GM12878 (cell line): ENCODE measurements at regions not wholly inside any gene's neighbourhood (a gene's known extent, or its start where the extent isn't known, plus 50 kb on each side); places are given as distances from the start of the nearest gene placed in this dataset.

Experiments
- ATAC-seq: fragments of 200-7000 bp; cut with Tn5 transposase; 3 replicates; pipeline ENCODE4 v1.9.1; 2020; ENCODE audit warnings: mild to moderate bottlenecking, moderate library complexity
- BruUV-seq: library from RNA; stranded (reverse); fragments of 400-500 nt; replicated peaks from 2 replicates; lab custom pipeline; 2021; lab: Mats Ljungman, UMichigan
- CTCF ChIA-PET: fragments of 300-600 bp; sonication (Branson Sonifier 250); formaldehyde crosslinking; extraction: SDS; loops from one replicate; lab custom pipeline; 2021; ENCODE audit warnings: inconsistent platforms; lab: Yijun Ruan, JAX
- POLR2A ChIA-PET: fragments of 350-600 bp; formaldehyde crosslinking; extraction: SDS; loops from one replicate; lab custom pipeline; 2021; ENCODE audit warnings: inconsistent platforms; lab: Charles Lee
- RAD21 ChIA-PET: fragments of 300-600 bp; sonication (Branson Sonifier 250); formaldehyde crosslinking; loops from one replicate; lab custom pipeline; 2023; ENCODE audit warnings: antibody characterized with exemption; ENCODE audit not compliant: unreplicated experiment; lab: Charles Lee
- SMC1A ChIA-PET: fragments of 300-600 bp; sonication (Branson Sonifier 250); formaldehyde crosslinking; loops from one replicate; lab custom pipeline; 2023; ENCODE audit not compliant: unreplicated experiment, uncharacterized antibody; lab: Charles Lee
- DNase-seq: peaks from one replicate; pipeline ENCODE4 v3.0.0-alpha.2; 2011; ENCODE audit warnings: low read depth, low spot score
- FAIRE-seq: peaks from 3 replicates; lab custom pipeline; 2011; peaks lifted over from hg19 to GRCh38; lab: Jason Lieb, UNC
- H2AFZ ChIP-seq: 2 replicates; pipeline ENCODE4 v1.6.0; 2011; ENCODE audit warnings: low read depth, low read length, control low read depth; ENCODE audit not compliant: control insufficient read depth
- H3K27ac ChIP-seq: 2 replicates; pipeline ENCODE4 v1.5.1; 2011; ENCODE audit warnings: control low read depth; ENCODE audit not compliant: control insufficient read depth, insufficient read depth
- H3K27me3 ChIP-seq, 2 experiments: replicated peaks in 1 of 2; 2 replicates each; pipeline versions ENCODE4 v1.6.0 to v1.6.1; 2011; ENCODE audit warnings: low read length in 1 of 2; ENCODE audit not compliant: control insufficient read depth in 2 of 2, insufficient read depth in 2 of 2
- H3K36me3 ChIP-seq, 2 experiments: 2 replicates each; pipeline ENCODE4 v1.5.1; 2011; ENCODE audit warnings: low read length in 1 of 2; ENCODE audit not compliant: control insufficient read depth in 2 of 2, insufficient read depth in 2 of 2
- H3K4me1 ChIP-seq: 2 replicates; pipeline ENCODE4 v1.6.1; 2011; ENCODE audit warnings: mild to moderate bottlenecking, low read length, moderate library complexity, mixed read lengths; ENCODE audit not compliant: control insufficient read depth, insufficient read depth
- H3K4me2 ChIP-seq: 2 replicates; pipeline ENCODE4 v1.6.0; 2011; ENCODE audit warnings: control low read depth; ENCODE audit not compliant: control insufficient read depth, insufficient read depth
- H3K4me3 ChIP-seq: fragments of 200-600 bp; sonication (generic); 2 replicates; pipeline ENCODE4 v1.5.1; 2016
- H3K79me2 ChIP-seq: 2 replicates; pipeline ENCODE4 v1.6.0; 2011; ENCODE audit warnings: low read length; ENCODE audit not compliant: control insufficient read depth, insufficient read depth
- H3K9ac ChIP-seq: 2 replicates; pipeline ENCODE4 v1.8.0; 2011; ENCODE audit warnings: low read length, control low read depth, mixed read lengths; ENCODE audit not compliant: control insufficient read depth, insufficient read depth
- H3K9me3 ChIP-seq: replicated peaks from 3 replicates; pipeline ENCODE4 v1.5.1; 2011; ENCODE audit warnings: mild to moderate bottlenecking, low read length; ENCODE audit not compliant: control insufficient read depth, insufficient read depth
- H4K20me1 ChIP-seq: 2 replicates; pipeline ENCODE4 v1.6.0; 2011; ENCODE audit not compliant: control insufficient read depth, insufficient read depth
- BACH1 ChIP-seq: fragments of 450-650 bp; IDR thresholded peaks from 2 replicates; pipeline ENCODE4 v1.6.1; 2017; ENCODE audit warnings: mild to moderate bottlenecking, borderline replicate concordance
- HCFC1 ChIP-seq: fragments of 150-350 bp; IDR thresholded peaks from 2 replicates; pipeline ENCODE4 v1.6.1; 2014; ENCODE audit warnings: low read length
- JUNB ChIP-seq: IDR thresholded peaks from 2 replicates; pipeline ENCODE4 v1.6.1; 2016; ENCODE audit warnings: antibody characterized with exemption, mild to moderate bottlenecking
- RAD21 ChIP-seq: IDR thresholded peaks from 2 replicates; pipeline ENCODE4 v1.6.1; 2011; ENCODE audit warnings: mild to moderate bottlenecking, low read depth, low read length, moderate library complexity; ENCODE audit not compliant: insufficient read depth
- RAD51 ChIP-seq: fragments of 450-650 bp; IDR thresholded peaks from 2 replicates; pipeline ENCODE4 v1.6.1; 2016; ENCODE audit warnings: moderate library complexity, mild to moderate bottlenecking, inconsistent platforms
- RBBP5 ChIP-seq: fragments of 200-600 bp; sonication (generic); conservative IDR thresholded peaks from 2 replicates; pipeline ENCODE4 v1.6.1; 2016
- SIX5 ChIP-seq: IDR thresholded peaks from 2 replicates; pipeline ENCODE4 v1.6.1; 2011; ENCODE audit warnings: mild to moderate bottlenecking, low read depth, low read length, moderate library complexity; ENCODE audit not compliant: severe bottlenecking
- ZNF24 ChIP-seq: fragments of 450-650 bp; IDR thresholded peaks from 2 replicates; pipeline ENCODE4 v1.6.1; 2017; ENCODE audit warnings: antibody characterized with exemption, mild to moderate bottlenecking
- WGBS: methylation state at CpG from one replicate; pipeline ENCODE4 v1.1.6; 2016; ENCODE audit warnings: low lambda C conversion rate; ENCODE audit not compliant: insufficient replicate concordance, insufficient coverage; ENCODE audit errors: missing lambda C conversion rate; 5-methylcytosine and 5-hydroxymethylcytosine counted together
- in situ Hi-C: fragments of 300-500 bp; cut with MboI; formaldehyde crosslinking; loops from 9 replicates; pipeline ENCODE4 v1.14.3; 2018; ENCODE audit warnings: mixed read lengths
- intact Hi-C: fragments of 100-400 bp; cut with micrococcal nuclease; formaldehyde crosslinking; loops from one replicate; pipeline ENCODE4 v1.14.2; 2022; ENCODE audit not compliant: unreplicated experiment
- TF ChIP-seq, protein P1 (sequence below): fragments of 450-650 bp; IDR thresholded peaks from 2 replicates; pipeline ENCODE4 v1.6.1; 2017; ENCODE audit warnings: low read depth, mild to moderate bottlenecking, moderate library complexity
- TF ChIP-seq, protein P2 (sequence below): fragments of 450-650 bp; formaldehyde crosslinking; IDR thresholded peaks from 2 replicates; pipeline ENCODE4 v1.4.0; 2020; ENCODE audit warnings: mild to moderate bottlenecking, moderate library complexity
- TF ChIP-seq, protein P3 (sequence below), 3 experiments: IDR thresholded peaks in 2 of 3; conservative IDR thresholded peaks in 1 of 3; 2 replicates each; pipeline ENCODE4 v1.5.1; 2011; ENCODE audit warnings: low read depth in 3 of 3, low read length in 3 of 3, mild to moderate bottlenecking in 3 of 3, control low read depth in 2 of 3, moderate library complexity in 2 of 3, inconsistent platforms in 1 of 3, mixed read lengths in 1 of 3; ENCODE audit not compliant: control insufficient read depth in 2 of 3, insufficient read depth in 1 of 3; ENCODE audit errors: extremely low read depth in 1 of 3
- TF ChIP-seq, protein P4 (sequence below): fragments of 450-650 bp; IDR thresholded peaks from 2 replicates; pipeline ENCODE4 v1.6.1; 2018; ENCODE audit warnings: borderline replicate concordance, mild to moderate bottlenecking; ENCODE audit not compliant: partially characterized antibody

DNA sequence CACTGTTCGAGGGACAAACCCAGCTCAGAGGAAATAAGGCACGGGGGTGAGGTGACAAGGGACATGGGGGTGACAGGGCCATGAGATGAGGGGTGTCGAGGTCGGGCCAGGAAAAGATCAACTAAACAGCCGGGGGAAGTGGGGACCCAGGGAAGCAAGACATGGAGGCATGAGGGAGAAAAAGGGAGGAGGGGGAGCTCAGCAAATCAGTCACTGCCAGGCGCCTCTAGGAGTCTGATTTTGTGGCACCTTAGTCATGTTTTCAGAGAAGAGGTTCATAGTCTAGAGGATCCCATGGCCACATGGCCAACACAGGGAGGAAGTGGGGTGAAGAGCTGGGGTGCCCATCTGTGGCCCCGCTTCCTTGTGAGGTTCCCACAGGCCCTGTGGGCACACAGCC lies 814.5 kb downstream of the KCNJ18 start:
- ATAC-seq, result no peak
- DNase-seq, result no peak
- no peak overlapping the region for H3K9ac ChIP-seq
- no TSS peak for BruUV-seq
- TF ChIP-seq RAD51, result no peak
- TF ChIP-seq, protein P1, sequence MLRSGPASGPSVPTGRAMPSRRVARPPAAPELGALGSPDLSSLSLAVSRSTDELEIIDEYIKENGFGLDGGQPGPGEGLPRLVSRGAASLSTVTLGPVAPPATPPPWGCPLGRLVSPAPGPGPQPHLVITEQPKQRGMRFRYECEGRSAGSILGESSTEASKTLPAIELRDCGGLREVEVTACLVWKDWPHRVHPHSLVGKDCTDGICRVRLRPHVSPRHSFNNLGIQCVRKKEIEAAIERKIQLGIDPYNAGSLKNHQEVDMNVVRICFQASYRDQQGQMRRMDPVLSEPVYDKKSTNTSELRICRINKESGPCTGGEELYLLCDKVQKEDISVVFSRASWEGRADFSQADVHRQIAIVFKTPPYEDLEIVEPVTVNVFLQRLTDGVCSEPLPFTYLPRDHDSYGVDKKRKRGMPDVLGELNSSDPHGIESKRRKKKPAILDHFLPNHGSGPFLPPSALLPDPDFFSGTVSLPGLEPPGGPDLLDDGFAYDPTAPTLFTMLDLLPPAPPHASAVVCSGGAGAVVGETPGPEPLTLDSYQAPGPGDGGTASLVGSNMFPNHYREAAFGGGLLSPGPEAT, result no peak
- TF ChIP-seq, protein P2, sequence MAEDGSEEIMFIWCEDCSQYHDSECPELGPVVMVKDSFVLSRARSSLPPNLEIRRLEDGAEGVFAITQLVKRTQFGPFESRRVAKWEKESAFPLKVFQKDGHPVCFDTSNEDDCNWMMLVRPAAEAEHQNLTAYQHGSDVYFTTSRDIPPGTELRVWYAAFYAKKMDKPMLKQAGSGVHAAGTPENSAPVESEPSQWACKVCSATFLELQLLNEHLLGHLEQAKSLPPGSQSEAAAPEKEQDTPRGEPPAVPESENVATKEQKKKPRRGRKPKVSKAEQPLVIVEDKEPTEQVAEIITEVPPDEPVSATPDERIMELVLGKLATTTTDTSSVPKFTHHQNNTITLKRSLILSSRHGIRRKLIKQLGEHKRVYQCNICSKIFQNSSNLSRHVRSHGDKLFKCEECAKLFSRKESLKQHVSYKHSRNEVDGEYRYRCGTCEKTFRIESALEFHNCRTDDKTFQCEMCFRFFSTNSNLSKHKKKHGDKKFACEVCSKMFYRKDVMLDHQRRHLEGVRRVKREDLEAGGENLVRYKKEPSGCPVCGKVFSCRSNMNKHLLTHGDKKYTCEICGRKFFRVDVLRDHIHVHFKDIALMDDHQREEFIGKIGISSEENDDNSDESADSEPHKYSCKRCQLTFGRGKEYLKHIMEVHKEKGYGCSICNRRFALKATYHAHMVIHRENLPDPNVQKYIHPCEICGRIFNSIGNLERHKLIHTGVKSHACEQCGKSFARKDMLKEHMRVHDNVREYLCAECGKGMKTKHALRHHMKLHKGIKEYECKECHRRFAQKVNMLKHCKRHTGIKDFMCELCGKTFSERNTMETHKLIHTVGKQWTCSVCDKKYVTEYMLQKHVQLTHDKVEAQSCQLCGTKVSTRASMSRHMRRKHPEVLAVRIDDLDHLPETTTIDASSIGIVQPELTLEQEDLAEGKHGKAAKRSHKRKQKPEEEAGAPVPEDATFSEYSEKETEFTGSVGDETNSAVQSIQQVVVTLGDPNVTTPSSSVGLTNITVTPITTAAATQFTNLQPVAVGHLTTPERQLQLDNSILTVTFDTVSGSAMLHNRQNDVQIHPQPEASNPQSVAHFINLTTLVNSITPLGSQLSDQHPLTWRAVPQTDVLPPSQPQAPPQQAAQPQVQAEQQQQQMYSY, result no peak
- no peak for TF ChIP-seq JUNB
- TF ChIP-seq BACH1, result no peak
- TF ChIP-seq, protein P3, sequence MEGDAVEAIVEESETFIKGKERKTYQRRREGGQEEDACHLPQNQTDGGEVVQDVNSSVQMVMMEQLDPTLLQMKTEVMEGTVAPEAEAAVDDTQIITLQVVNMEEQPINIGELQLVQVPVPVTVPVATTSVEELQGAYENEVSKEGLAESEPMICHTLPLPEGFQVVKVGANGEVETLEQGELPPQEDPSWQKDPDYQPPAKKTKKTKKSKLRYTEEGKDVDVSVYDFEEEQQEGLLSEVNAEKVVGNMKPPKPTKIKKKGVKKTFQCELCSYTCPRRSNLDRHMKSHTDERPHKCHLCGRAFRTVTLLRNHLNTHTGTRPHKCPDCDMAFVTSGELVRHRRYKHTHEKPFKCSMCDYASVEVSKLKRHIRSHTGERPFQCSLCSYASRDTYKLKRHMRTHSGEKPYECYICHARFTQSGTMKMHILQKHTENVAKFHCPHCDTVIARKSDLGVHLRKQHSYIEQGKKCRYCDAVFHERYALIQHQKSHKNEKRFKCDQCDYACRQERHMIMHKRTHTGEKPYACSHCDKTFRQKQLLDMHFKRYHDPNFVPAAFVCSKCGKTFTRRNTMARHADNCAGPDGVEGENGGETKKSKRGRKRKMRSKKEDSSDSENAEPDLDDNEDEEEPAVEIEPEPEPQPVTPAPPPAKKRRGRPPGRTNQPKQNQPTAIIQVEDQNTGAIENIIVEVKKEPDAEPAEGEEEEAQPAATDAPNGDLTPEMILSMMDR (IDR thresholded peaks at IDR 0.05 in 2 of 3, conservative IDR thresholded peaks at IDR 0.05 in 1 of 3; ENCODE audit: control insufficient read depth in 2 of 3, extremely low read depth in 1 of 3, insufficient read depth in 1 of 3, low read depth in 3 of 3, low read length in 3 of 3), result no peak
- TF ChIP-seq RAD21, result no peak
- no peak for TF ChIP-seq ZNF24
- TF ChIP-seq, protein P4, sequence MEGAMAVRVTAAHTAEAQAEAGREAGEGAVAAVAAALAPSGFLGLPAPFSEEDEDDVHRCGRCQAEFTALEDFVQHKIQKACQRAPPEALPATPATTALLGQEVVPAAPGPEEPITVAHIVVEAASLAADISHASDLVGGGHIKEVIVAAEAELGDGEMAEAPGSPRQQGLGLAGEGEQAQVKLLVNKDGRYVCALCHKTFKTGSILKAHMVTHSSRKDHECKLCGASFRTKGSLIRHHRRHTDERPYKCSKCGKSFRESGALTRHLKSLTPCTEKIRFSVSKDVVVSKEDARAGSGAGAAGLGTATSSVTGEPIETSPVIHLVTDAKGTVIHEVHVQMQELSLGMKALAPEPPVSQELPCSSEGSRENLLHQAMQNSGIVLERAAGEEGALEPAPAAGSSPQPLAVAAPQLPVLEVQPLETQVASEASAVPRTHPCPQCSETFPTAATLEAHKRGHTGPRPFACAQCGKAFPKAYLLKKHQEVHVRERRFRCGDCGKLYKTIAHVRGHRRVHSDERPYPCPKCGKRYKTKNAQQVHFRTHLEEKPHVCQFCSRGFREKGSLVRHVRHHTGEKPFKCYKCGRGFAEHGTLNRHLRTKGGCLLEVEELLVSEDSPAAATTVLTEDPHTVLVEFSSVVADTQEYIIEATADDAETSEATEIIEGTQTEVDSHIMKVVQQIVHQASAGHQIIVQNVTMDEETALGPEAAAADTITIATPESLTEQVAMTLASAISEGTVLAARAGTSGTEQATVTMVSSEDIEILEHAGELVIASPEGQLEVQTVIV, result no peak
- no peak for TF ChIP-seq RBBP5
- no peak for TF ChIP-seq HCFC1
- TF ChIP-seq SIX5, result no peak
- TF ChIP-seq, all 136 proteins: peak for 0
- H2AFZ ChIP-seq, result no peak overlapping the region
- intact Hi-C loops (no loop called here), in situ Hi-C loops (no loop called here)
- H3K36me3 ChIP-seq, result no peaks in the 10 kb centered on the region
- FAIRE-seq, result no peak
- ChIA-PET RAD21 (no interaction called here), CTCF (no interaction called here), SMC1A (no interaction called here), POLR2A (no interaction called here)
- H3K27me3 ChIP-seq, result no peaks in the 10 kb centered on the region
- H3K4me1 ChIP-seq, result no peaks in the 10 kb centered on the region
- H3K4me2 ChIP-seq, result no peak overlapping the region
- H3K4me3 ChIP-seq, result no peak overlapping the region
- H3K79me2 ChIP-seq, result no peaks in the 10 kb centered on the region
- 32% methylated on average over 6 of the region's 7 CpGs for WGBS
- no peak overlapping the region for H3K27ac ChIP-seq
- peaks cover 2% of the 10 kb centered on the region; the same call in 1 of the 3 replicates for H3K9me3 ChIP-seq
- H4K20me1 ChIP-seq, result no peaks in the 10 kb centered on the region
